ENCODE measurements at regions not wholly inside any gene's neighbourhood (a gene's known extent, or its start where the extent isn't known, plus 50 kb on each side); places are given as distances from the start of the nearest gene placed in this dataset.

- TF ChIP-seq, protein P1, sequence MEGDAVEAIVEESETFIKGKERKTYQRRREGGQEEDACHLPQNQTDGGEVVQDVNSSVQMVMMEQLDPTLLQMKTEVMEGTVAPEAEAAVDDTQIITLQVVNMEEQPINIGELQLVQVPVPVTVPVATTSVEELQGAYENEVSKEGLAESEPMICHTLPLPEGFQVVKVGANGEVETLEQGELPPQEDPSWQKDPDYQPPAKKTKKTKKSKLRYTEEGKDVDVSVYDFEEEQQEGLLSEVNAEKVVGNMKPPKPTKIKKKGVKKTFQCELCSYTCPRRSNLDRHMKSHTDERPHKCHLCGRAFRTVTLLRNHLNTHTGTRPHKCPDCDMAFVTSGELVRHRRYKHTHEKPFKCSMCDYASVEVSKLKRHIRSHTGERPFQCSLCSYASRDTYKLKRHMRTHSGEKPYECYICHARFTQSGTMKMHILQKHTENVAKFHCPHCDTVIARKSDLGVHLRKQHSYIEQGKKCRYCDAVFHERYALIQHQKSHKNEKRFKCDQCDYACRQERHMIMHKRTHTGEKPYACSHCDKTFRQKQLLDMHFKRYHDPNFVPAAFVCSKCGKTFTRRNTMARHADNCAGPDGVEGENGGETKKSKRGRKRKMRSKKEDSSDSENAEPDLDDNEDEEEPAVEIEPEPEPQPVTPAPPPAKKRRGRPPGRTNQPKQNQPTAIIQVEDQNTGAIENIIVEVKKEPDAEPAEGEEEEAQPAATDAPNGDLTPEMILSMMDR (IDR thresholded peaks at IDR 0.05; ENCODE audit: insufficient read depth, low read depth, low read length), result no peak
- TF ChIP-seq EZH2 (IDR thresholded peaks at IDR 0.05; ENCODE audit: insufficient read depth, low read length), result no peak
Observed at GRCh38 chr2:121961761-121962160, 206.3 kb downstream of the TSN start.
